Stimulated activated CD4-positive, alpha-beta T cell treated with anti-CD3 and anti-CD28 coated beads, TNF-alpha, amount 100 ng/mL, for 4 hours (primary cell): ENCODE measurements at regions not wholly inside any gene's neighbourhood (a gene's known extent, or its start where the extent isn't known, plus 50 kb on each side); places are given as distances from the start of the nearest gene placed in this dataset.

Experiments used
- DNase-seq, 3 experiments: peaks; one replicate each; pipeline ENCODE4 v3.0.0-alpha.2; 2020; ENCODE audit warnings: low read depth in 3 of 3

- DNase-seq: no peak
These were observed 807.8 kb downstream of the AACS start for GRCh38 chr12:125873016-125873415.

- no peak for DNase-seq
These were observed 813.2 kb downstream of the AACS start for GRCh38 chr12:125878483-125878882.

- DNase-seq: no peak
These were observed 816.9 kb downstream of the AACS start for GRCh38 chr12:125882141-125882540.

DNA sequence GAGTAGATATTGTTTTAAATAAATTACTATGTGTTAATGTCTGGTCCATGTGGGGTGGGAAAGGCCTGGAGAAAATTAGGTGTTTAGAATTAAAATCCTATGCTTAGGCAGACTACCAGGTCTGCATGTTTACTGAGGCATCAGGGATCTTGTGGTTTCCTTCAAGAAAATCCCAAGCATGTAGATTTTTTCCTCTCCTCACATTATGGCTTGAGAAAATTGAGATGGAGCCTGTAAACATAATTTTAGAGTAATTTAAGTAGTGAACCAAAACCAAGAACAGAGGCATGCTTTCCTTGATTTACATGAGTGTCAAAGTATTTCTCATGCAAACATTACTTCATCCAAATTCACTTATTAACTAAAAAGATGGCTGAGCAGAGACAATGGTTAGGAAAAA, 823.7 kb downstream of the AACS start:
- DNase-seq: no peak

GRCh38 chr12:125889742-125890141, 824.5 kb downstream of the AACS start:
- DNase-seq: no peak

DNA sequence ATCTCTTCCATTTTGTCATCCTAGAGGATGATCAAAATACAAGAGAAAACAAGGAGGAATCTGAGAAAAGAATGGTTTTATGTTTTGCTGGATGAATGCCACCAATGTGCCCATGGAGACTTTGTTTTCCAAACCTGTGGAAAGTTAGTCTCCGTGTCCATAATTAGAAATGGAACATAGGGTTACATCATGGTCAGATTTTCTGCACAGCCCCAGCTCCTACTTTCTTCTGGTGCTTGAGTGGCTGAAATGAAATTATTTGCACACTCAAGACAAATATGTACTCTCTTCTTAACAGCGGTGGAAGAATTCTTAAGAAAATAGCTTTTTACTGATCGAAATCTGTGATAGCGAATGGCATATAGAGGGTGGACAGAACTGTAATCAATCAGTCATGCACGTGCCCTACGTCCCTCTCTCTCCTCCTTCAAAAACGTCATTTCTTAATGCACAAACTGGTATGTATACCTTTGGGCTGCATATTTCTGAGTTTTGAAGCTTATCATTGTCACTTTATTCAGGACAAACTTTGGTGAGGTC, 825.2 kb downstream of the AACS start:
- DNase-seq: no peak

DNA sequence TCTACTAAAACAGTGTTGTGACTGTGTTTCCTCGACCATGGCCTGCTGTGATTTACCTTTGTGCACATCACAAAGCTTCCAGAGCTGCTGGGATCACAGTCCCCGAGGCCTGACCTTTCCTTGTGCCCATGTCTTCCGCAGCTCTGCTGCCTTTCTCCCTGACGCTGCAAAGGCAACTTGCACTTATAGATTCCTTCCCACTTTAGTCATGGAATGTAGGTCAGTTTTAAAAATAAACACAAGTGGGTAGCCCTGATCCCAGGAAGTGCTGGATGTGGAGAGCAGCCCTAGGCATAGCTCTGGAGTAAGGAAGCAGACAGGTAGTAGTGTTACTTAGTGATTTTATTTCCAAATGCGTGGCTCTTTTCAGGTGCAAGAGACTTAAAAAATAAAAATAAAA, 825.7 kb downstream of the AACS start:
- DNase-seq: no peak

- DNase-seq: no peak
These were observed 827.0 kb downstream of the AACS start for GRCh38 chr12:125892276-125892675.

GRCh38 chr12:125902991-125903390, 837.8 kb downstream of the AACS start:
- no peak for DNase-seq

GRCh38 chr12:125907351-125907750, 842.1 kb downstream of the AACS start:
- DNase-seq: no peak

DNA sequence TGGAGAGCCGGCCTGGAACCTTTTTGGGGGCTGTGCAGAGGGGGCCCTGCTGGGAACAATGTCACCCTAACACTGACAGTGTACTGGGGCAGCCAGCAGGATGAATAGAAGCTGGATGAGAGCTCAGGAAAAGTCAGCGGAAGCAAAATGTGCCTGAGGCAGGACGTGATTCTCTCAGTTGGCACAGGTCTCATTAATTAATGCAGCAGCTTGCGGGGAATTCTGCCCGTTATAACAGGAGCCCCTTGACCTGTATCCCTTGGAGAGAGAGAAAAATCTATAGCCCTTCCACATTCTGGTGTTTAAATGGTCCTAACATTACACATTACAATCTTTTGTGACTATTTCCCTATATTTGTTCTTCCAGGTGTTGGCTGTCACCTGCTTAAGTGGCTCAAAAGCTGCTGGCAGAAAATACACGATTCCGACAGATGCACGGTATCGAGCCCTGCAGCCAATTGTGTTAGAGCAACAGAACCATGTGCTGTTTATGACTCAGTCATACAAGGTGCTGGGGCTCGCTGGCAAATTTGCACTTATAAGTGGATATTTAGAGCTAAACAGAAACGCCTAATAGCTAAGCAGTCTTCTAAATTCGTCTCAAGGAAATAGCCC, 854.7 kb downstream of the AACS start:
- DNase-seq: no peak

DNA sequence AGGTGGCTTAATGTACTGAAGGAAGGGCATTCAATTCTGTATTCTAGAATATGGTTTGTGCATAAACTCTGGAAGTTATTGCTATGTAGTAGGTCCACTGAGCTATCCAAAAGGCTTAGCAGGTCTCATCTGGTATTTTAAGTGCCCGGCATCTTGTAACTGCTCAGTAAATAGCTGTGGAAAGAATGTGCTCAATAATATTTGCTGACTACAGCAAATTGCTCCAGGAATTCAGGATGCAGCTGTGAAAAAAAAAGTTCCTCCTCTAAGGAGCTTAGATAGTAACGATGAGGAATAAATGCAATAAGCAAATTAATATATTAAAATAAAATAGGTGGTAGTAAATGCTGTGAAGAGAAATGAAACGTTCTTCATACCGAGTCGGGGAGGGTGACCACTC, 857.1 kb downstream of the AACS start:
- no peak for DNase-seq

DNA sequence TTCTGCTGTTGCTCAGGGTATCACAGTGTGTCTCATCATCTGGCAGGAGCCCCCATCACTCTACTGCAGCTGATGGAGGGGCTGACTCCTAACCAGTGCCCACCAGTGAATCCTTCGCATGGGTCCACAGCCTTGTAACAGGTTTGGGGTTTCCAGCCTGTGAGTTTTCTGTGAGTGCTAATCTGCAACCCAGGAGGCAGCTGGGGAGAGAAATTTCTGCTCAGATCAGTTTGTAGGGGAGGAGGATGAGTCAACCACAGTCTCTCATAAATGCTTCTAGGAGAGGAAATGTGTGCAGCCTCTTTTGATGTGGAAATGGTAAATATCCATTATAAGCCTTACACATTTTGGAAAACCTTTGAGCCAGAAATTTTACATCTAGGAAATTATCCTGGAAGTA, 871.3 kb downstream of the AACS start:
- no peak for DNase-seq

DNA sequence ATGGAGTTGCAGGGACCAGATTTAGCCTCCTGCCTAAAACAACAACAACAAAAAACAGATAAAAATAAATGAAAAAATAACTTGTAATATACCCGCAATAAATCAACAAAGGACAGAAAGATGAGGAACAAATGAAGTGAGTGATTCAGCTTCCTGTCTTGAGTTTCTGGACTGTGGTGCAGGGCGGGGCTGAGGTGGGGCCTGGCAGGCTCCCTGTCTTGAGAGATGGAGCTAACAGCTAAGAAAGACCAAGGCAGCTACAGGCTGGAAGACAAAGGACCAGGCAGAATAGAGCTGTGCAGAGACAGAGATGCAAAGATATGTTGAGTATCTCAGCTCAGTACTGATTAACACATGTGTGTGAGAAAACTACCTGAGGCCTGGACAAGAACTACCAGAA, 879.2 kb downstream of the AACS start:
- DNase-seq: no peak

DNA sequence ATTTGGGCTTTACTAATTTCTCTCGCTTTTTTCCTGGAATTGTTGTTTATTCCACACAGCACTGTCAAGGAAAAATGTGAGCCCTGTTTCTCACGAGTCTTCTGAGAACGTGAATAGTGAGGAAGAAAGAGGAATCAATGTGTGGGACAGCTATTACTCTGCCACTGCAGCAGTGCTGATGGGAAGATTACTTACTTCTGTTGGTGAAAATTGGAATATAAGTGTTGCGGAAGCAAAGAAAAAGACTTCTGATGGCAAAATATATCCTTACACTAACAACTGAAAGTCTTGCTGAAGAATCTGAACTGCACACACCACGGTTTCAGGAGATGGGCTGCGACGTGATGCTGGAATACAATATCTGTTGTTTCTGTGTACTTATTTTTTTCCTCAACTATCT, 884.2 kb downstream of the AACS start:
- no peak for DNase-seq

- DNase-seq: no peak
These were observed 889.1 kb downstream of the AACS start for GRCh38 chr12:125954362-125954761.

GRCh38 chr12:125956186-125956585, 891.0 kb downstream of the AACS start:
- no peak for DNase-seq

DNA sequence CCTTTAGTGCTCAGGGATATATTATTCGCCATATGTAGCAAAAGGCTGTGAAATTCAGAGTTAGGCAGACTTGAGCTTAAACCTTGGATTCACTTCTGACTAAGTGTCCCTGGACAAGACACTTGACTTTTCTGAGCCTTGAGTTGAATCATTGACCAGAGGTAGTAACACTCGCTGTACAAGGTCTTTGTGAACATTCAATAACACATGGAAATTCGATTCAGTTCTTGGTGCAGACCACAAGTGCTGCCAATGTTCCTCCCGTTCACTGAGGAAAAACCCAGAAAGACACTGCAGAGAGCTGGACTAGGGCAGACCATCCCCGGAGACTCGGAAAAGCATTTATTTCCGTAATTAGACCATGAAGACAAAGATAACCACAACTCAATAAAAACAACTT, 901.4 kb downstream of the AACS start:
- DNase-seq: no peak

DNA sequence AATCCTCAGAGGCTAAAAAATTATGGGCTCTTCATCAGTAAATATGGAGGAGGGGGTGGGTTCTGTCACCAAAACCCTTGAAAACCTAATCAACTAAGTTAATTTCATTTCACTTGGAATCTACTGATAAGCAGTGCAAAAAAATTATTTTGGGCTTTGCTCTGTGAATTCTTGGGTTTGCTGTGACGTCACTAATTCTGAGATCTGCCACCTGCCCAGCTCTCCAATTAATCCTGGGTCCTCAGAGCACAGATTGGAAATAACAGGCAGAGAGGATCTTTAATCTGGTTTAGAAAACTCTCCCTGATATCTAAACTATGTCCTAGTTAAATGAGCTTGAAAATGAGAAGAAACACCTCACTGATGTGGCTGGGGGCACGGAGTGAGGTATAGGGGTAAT, 903.2 kb downstream of the AACS start:
- no peak for DNase-seq

DNA sequence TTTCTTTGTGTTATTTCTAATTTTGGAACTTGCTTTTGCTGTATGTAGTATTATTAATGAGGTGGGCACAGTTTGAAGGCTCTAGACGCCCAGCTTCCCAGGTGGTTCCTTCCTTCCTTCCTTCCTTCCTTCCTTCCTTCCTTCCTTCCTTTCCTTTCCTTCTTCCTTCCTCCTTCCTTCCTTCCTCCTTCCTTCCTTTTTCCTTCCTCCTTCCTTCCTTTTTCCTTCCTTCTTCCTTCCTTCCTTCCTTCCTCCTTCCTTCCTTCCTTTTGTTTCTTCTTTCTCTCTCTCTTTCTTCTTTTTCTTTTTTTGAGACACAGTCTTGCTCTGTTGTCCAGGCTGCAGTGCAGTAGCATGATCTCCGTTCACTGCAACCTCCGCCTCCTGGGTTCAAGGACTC, 906.7 kb downstream of the AACS start:
- DNase-seq: no peak

- DNase-seq: no peak
These were observed 913.1 kb downstream of the AACS start for GRCh38 chr12:125978286-125978685.

DNA sequence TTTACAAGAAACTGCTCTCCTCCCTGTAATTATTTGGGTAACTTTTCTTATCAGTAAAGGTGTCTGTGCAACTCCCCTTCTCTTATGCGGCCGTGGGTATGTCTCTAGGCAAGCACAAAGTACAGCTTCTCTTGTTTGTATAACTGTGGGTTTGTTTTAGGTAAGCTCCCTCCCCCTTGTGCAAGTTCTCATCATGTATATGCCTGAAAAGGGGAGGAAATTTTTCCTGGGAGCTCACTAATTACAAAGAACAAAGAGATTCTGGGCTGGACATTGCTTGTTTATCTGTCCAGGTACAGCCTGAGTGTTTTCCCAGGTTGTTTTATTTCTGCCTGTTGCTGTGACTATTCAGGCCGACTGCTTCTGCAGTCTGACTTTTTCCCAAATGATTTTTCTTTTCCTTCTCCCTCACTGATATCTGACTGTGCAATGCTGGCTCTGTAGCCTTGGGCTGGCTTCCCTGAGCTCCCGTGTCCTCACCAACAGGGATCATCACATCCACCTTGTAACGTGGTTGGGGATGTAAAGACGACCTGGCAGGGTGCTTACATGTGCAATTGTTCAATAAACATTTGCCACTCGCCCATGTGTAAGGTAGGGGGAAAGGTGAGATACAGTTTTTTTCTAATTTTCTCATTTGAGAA, 916.5 kb downstream of the AACS start:
- DNase-seq: no peak

DNA sequence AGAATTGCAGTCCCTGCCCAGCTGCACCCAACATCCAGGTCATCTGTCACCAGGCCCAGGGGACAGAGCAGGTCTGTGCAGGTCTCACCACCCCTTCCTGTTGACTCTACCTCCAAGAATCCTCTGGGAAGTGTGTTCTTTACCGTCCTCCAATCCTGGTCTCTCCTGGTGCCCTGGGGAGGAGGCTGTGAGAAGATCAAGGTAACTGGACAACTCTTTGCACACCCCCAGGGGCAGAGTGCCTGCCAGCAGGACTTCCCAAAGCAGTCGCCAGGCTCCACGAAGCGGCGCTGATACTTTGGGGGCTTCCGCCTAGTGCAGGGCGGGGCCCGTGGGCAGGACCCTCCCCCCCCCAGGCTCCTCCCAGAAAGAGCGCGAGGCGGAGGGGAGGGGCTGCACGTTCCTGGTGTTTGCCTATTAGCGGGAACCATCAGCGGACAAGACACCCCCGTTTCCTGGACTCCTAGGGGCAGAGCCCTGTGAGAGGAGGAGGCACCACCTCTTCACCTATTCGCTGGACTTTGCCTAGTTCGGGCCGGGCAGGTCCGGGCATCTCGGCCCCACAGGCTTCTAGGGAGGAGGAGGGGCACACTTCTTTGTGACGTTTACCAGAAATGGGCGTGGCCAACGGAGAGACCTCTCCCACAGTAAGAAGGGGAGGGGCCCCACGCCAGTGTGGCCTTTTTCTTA, 918.0 kb downstream of the AACS start:
- no peak for DNase-seq
